NCI-H2081 treated with DMSO at 0.1 percent for 48 hours (cell line): ENCODE measurements at regions not wholly inside any gene's neighbourhood (a gene's known extent, or its start where the extent isn't known, plus 50 kb on each side); places are given as distances from the start of the nearest gene placed in this dataset.
"Not testable (repeated sequence)": the region's sequence is repeated elsewhere in the genome, so short reads cannot be mapped to it uniquely, and the experiment has no call there.

ENCODE experiments used
- DNase-seq: peaks from one replicate; lab custom pipeline; 2025; lab: John Stamatoyannopoulos, UW

- no peak for DNase-seq
Observed at GRCh38 chr5:89080467-89081116, 197.6 kb upstream of the MEF2C start.

- DNase-seq, result no peak
Observed at GRCh38 chr5:89072842-89073672, 190.1 kb upstream of the MEF2C start.

- no peak for DNase-seq
Observed at GRCh38 chr5:89071941-89072331, 189.0 kb upstream of the MEF2C start.

- no peak for DNase-seq
Observed at GRCh38 chr5:89071101-89071940, 188.3 kb upstream of the MEF2C start.

GRCh38 chr5:89069591-89069990 lies 186.6 kb upstream of the MEF2C start:
- no peak for DNase-seq

- no peak for DNase-seq
Observed at GRCh38 chr5:89067362-89067761, 184.4 kb upstream of the MEF2C start.

GRCh38 chr5:89065919-89066318 lies 182.9 kb upstream of the MEF2C start:
- no peak for DNase-seq

GRCh38 chr5:89064736-89065135 lies 181.8 kb upstream of the MEF2C start:
- no peak for DNase-seq

GRCh38 chr5:89064054-89064453 lies 181.1 kb upstream of the MEF2C start:
- no peak for DNase-seq

GRCh38 chr5:89060768-89061167 lies 177.8 kb upstream of the MEF2C start:
- no peak for DNase-seq

- no peak for DNase-seq
Observed at GRCh38 chr5:89059274-89059673, 176.3 kb upstream of the MEF2C start.

- DNase-seq, result no peak
Observed at GRCh38 chr5:89055695-89056085, 172.7 kb upstream of the MEF2C start.

- no peak for DNase-seq
Observed at GRCh38 chr5:89055015-89055694, 172.2 kb upstream of the MEF2C start.

- DNase-seq, result no peak
Observed at GRCh38 chr5:89053547-89053946, 170.6 kb upstream of the MEF2C start.

- DNase-seq, result not testable (repeated sequence)
Observed at GRCh38 chr5:89050062-89050461, 167.1 kb upstream of the MEF2C start.

GRCh38 chr5:89047571-89047970 lies 164.6 kb upstream of the MEF2C start:
- DNase-seq, result no peak

- no peak for DNase-seq
Observed at GRCh38 chr5:89045216-89045615, 162.2 kb upstream of the MEF2C start.

- no peak for DNase-seq
Observed at GRCh38 chr5:89044674-89045200, 161.8 kb upstream of the MEF2C start.

- DNase-seq, result no peak
Observed at GRCh38 chr5:89043676-89044075, 160.7 kb upstream of the MEF2C start.

- DNase-seq, result no peak
Observed at GRCh38 chr5:89042746-89043145, 159.8 kb upstream of the MEF2C start.

GRCh38 chr5:89041976-89042375 lies 159.0 kb upstream of the MEF2C start:
- no peak for DNase-seq

GRCh38 chr5:89041249-89041779 lies 158.3 kb upstream of the MEF2C start:
- DNase-seq, result no peak
